NK-92 treated with Interleukin-12 subunit alpha and Interleukin-12 subunit beta, amount 100 ng/mL, for 24 hours (cell line): ENCODE measurements at regions not wholly inside any gene's neighbourhood (a gene's known extent, or its start where the extent isn't known, plus 50 kb on each side); places are given as distances from the start of the nearest gene placed in this dataset.

Source experiments
- DNase-seq: peaks from one replicate; lab custom pipeline; 2025; lab: John Stamatoyannopoulos, UW

DNA sequence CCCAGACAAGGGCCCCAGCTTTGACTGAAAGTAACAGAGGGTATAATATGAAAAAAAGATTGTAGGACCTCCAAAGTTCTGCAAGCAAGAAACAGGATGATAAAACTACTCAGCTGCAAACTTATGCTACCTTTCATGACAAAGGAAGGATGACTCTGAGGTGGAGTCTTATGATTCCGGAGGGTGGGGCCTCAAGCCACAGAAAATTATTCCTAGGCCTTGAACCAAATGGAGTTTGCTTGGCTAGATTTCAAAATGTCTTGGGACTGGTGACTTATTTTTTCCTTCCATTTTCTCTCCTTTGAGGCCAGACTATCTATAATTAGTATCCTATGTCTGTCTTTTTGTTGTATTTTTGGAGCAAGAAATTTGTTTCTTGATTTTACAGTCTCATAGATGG lies 336.4 kb downstream of the LRIG3 start:
- no peak for DNase-seq

DNA sequence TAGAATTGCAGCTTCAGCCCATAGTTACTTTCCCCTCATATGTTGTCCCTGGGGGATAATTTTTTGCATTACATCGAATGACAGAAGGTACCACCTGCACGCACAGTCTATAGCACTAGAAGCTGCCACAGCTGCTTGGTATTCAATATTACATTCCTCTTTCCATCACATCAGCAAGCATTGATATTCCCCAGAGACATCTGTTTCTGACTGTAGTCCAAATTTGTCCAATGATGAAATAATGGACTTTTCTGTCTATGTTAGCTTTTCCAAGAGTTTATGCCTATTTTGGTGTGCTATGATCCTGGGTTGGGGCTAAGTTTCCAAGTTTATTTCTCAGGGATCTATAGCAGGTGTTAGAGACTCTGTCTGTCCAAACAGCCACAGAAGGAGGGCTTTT lies 335.4 kb downstream of the LRIG3 start:
- no peak for DNase-seq

DNA sequence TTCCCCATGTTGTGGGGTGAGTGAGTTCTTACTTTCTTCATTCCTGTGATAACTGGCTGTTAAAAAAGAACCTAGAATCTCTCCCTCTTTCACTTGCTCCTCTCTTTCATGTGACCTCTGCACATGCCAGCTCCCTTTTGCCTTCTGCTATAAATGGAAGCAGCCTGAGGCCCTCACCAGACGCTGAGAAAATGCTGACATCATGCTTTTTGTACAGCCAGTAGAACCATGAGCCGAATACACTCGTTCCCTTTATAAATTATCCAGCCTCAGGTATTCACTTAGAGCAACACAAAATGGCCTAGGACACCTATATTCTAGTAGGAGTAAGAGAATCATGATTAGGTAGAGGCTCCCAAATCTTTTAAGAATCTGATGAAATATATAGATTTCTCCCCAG lies 333.5 kb downstream of the LRIG3 start:
- DNase-seq, result no peak

DNA sequence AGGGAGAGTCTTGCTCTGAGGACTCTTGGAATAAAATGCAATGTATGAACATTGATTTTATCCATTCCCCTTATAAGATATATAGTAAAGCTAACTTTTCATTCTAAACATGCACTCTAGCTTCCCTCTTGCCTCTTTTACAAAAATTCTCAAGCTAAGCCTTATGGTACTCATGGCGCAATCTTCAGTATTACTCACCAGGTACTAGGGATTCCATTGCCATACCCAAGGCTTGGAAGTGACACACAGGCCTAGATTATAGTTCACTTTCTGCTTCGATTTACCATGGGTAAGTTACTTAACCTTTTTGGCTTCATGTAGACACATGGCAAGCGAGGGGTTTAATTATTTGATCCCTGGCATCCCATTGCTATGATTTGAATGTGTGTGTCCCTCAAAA lies 331.5 kb downstream of the LRIG3 start:
- no peak for DNase-seq

DNA sequence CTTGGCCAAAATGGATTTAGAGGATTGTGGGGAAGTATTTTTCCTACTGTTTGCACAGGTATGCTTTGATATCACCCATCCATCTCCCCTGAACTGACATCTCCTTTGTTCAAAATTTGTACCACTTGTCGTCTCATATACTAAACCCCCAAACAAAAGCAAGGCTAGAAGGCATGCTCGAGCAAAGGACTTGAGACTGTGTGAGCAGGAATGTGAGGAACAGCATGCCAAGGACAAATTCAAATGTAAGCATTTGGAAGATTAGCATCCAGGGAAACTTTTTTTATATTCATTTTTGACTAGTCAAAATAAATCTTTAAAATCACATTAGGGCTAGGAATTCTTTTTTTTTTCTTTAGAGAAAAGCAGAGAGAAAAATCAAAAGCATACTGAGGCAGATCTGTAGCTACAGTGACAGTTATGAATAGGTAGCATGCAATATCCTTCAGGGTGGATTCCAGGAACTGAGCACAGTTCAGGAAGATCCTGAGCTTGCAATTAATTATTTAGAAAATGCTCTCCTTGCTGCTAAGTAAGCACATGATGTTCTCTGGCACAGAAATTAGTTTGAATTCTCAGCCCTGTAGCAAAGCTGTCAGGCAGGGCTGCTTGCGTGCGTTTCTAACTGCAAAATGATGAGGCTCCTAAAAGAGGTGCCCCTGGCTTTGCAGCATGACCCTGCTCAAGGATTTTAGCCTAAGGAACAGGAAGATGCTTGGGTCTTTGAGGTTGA lies 327.7 kb downstream of the LRIG3 start:
- DNase-seq, result no peak

DNA sequence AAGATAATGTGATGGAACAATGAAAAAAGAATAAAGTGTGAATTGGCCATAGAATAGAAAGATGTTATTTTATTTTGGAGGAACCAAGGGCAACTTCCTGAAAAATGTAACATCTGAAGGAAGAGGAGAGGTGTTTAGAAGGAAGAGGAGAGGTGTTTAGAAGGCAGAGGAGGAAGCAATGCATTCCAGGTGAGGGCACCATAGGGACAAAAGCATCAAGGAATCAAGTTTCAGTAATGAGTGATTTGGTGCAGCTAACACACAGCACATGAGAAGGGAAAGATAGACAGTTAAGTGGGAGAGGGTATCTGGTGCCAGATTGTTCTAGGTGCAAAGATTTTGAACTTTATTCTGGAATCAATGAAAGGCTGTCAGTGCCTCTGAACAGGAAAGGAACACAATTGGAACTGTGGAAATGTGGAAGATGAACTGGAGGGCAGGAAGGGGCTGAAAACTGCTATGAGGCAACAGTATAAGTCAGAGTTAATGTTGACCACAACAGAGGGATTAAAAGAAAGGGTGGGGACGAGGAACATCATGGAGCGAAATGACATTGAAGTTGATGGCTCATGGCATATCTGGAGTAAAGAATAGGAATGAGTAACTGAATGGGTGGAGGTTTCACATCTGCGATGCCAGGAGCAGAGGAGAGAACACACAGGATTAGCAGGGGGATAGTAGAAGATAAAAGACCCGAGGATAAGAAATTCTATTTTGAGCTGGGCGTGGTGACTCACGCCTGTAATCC lies 326.6 kb downstream of the LRIG3 start:
- no peak for DNase-seq

DNA sequence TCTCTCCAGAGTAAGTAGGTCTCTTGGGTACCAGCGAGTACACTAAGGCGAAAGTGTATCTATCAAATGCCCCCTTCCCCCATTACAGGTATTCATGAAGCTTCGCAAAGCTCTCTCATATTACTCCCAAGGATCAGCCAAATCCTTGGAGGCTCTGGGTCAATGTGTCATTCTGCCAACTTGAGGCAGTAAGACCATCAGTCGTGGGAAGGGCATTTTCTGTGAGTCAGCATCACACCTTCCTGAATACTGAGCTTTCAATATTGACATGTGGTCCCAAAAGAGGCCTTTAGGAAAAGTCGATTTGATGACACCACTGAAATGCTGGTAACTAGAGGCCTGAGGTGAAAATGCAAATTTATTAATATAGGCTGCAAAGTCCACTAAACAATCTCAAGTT lies 323.9 kb downstream of the LRIG3 start:
- DNase-seq, result no peak

DNA sequence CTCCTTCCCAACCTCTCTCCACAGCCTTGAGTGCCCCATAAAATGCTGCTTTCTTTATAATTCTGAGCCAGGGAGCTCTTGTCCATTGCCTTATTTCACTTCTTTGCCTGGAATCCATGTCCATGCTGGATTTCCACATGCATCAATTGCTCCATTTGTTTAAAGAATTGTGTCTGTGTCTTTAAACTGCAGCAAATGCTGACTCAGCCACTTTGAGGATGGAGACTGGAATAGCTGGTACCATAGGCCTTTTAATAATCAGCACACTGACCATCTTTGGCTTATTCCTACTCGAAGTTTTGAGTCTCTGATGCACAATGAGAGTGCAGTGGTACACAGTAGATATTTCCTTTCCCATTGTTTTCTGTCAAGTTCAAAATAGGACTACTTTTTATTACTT lies 318.8 kb downstream of the LRIG3 start:
- DNase-seq, result no peak

DNA sequence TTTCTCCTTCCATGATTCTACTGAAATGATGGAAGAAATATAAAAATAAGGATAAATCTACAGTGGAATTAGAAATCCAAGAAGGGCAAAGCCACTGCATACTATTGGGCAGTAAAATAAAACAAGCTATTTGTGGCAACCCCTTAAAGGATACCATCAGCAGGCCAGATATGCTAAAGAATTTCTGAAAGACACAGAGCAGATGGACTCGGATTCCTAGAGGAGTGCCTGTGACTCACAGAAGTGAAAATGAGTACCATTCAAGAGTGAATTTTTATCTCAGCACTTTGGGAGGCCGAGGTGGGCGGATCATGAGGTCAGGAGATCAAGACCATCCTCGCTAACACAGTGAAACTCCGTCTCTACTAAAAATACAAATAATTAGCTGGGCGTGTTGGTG lies 318.1 kb downstream of the LRIG3 start:
- no peak for DNase-seq

DNA sequence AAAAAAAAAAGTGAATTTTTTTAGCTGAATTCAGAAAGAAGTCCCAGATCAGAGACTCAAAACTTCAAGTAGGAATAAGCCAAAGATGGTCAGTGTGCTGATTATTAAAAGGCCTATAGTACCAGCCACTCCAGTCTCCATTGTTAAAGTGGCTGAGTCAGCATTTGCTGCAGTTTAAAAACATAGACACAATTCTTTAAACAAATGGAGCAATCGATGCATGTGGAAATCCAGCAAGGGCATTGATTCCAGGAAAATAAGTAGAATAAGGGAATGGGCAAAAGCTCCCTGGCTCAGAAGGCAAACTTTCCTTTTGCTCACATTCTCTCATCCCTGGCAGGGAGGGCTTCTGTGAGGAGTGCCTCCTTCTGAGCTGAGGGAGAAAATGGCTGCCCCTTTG lies 317.6 kb downstream of the LRIG3 start:
- DNase-seq, result no peak

DNA sequence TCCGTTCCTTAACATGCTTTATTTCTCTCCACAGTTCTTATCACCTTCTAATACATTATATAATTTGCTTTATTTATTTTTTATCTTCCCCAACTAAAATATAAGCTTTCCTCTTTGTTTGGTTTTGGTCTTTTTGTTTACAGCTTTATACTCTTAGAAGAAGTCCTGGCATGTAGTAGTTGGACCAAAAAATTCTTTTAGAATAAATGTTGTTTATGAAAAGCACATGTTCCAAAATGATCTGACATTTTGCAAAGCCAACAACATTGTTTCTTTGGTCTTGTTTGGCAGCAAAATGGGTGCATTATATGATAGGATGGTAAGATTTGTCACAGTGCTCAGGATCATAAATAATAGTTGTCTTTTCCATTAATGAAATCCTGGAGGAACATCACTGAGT lies 312.5 kb downstream of the LRIG3 start:
- DNase-seq, result no peak

DNA sequence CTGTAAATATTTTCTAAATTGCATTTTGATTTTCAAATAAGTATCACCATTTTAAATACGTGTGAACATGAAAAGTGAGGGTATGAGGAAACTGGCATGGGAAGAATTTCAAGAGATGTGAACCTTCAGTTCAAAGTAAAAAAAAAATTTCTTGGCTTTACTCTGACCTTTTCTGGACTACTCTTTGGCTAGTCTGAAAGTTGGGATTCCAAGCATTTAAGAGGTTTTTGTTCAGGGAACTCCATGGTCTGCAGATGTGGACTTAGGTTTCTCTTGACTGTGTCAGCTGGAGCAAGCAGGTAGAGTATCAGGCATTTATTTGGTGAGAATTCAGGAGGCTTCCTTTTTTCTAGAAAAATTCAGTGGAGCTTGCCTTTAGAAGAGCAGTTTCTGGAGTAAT lies 311.6 kb downstream of the LRIG3 start:
- DNase-seq, result no peak

DNA sequence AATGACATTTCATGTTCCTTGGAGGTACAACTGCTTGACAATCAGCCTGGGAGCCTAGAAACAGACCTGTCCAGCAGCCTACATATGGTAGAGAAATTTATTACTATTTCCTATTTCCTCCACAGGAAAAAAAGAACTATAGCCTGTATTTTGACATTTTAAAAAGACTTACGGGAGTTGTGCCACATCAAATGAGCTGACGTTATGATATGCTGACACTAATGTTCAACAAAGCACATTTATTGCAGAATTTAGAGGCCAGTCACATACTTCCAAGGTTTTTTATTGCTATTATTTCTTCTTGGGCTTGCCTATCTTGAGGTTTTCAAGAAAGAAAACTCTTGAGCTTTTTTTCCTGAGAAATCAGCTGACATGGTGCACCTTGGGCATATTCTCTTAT lies 305.3 kb downstream of the LRIG3 start:
- no peak for DNase-seq

DNA sequence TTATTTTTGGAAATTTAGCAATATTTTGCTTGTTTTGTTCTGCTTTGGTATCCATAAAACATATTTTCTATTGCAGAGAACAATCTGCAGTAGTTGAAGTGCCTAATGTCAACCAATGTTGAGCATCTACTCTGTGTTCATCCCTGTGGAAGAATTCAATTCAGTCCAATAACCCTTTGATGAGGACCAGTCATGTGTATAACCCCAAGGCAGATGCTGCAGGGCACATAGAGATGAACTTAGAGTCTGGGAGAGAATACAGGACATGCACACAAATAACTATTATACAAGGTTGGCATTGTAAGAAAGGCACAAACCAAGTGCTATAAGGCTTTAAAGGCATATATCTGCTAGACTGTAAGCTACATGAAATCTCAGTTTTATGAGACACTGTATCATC lies 304.7 kb downstream of the LRIG3 start:
- no peak for DNase-seq

DNA sequence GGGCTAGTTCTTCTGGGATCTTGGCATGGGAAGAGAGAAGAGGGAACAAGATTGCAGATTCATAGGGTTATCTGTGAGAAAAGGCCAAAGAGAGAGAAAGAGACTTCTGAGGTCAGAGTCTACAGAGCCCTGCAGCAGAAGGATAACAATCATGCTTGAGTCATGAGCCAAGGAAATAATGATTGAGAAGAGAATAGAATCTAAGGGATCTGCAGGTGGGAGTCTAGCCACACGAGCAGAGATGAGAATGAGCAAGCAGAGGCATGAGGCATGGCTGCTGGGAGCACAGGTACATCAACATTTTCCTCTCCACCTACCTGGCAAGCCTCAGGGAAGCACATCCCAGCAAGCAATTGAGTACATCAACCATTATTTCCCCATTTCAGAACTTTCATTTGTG lies 303.7 kb downstream of the LRIG3 start:
- no peak for DNase-seq

DNA sequence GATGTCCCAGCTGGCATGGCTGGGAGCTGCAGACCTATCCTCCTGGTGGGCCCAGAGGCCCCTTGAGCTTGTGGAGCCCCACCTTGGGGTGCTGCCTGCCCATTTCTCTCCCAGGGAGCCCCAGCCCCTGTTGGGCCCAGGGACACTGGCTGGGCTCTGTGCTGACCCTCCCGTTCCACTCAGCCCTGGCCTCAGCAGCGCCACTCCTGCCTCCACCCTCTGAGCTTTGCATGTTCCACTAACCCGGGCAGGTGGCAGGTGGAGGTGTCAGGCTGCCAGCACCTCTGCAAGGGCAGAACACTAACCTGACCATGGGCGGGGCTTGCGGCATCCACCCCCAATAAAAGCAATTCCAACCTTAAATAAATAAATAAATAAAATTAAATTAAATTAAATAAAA lies 299.2 kb downstream of the LRIG3 start:
- DNase-seq, result no peak

DNA sequence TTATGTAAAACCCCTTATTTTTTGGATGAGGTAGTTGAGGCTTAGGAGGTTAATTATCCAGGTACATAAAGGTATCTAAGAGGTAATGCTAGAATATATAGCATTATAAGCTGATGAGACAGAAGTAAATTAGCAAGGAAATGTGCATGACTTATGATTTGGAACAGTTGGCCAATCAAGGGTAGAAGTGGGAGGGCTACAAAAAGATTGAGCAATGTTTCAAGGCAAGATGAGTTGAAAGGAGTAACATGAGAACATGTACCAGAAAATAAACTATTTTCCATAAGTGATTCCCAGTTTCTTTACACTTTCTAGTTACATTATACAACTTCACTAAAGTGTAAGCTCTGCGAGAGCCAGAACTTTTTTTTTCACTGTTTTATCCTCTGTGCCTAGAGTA lies 290.9 kb downstream of the LRIG3 start:
- no peak for DNase-seq

DNA sequence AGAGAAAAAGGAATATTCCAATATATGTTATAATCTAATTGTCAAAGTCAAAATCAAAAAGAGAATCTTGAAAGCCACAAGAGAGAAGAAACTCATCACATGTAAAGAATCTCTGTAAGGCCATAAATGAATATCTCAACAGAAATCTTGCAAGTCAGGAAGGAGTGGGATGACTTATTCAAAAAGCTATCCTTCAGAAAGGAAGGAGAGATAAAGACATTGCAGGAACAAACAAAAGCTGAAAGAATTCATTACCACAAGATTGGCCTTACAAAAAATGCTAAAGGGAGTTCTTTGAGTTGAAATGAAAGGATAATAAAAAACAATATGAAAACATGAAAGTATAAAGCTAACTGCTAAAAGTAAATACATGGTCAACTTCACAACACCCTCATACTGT lies 286.8 kb downstream of the LRIG3 start:
- no peak for DNase-seq

DNA sequence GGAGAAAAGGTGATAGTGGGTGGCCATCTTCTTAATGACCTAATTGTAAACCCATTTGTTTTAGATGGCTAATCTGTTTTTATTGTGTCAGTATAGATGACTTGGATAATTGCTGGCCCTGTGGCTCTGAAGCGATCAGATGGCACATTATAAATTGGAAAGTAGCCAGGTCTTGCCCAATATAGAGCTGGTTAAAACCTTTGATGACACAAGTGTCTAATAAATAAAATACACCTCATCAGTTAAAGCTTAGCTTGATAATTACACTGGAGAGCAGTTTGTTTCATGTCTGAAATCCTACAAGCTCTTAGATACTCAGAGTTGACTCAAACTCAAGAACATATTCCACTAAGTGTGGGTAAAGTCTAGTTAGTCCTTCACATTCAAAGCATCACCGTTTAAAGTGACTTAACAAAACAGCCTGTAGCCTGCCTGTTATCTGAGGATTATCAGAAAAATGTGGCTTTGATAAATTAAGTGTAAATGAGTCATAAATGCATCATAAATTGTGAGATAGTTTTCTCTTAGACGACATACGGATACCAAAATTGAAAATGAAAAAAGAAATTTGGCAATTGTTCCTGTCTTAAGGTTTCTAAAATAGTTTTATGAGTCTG lies 280.9 kb downstream of the LRIG3 start:
- DNase-seq, result no peak

DNA sequence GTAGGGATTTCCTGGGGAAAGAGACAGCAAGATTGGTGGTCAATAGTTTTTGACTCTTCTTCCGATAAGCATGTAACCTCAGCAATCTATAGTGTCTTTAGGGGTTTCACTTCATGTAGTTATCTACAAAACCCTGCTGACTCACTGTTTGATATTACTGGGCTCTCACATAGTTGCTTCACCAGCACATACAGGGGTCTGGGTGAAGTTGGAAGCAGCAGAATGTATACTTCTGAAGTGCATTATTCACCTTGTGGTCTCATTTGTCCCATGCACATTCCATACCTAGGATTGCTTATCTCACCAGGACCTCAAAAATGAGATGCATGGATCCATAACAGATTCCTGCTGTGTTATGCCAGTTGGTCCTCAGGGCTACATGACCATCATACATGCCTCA lies 280.0 kb downstream of the LRIG3 start:
- no peak for DNase-seq

DNA sequence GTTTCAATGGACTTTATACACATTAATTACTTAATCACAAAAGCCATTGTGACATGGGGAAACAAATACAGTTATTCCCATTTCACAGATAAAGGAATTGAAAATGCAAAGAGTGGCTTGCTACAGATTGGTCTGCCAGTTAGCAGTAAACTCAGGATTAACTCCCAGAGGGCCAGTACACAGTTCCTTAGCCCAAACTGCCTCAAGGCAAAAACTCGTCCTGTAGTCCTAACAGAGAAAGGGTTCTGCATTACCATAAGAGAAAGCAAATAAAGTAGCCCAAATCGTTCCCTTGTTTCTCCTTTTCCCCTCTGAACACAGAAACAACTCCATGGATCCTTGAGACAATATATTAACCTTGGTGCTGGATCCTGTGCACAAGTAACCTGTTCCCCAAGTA lies 274.4 kb downstream of the LRIG3 start:
- no peak for DNase-seq

DNA sequence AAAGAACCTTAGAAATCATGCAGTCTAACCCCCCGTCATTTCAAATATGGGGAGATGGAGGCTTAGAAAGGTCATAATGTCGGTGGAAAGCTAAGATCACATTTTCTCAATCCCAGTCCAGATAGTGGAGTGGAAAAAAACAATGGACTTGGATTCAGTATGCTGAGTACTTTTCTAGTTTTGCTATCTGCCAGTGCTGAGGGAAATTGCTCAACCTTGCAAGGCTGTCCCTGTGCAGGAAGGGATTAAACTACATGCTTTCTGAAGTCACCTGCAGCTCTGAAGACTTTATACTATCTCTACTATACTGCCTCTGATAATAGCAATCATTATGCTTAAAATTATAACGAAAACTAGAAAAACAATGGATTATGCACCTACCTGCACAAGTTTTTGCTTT lies 272.8 kb downstream of the LRIG3 start:
- no peak for DNase-seq

DNA sequence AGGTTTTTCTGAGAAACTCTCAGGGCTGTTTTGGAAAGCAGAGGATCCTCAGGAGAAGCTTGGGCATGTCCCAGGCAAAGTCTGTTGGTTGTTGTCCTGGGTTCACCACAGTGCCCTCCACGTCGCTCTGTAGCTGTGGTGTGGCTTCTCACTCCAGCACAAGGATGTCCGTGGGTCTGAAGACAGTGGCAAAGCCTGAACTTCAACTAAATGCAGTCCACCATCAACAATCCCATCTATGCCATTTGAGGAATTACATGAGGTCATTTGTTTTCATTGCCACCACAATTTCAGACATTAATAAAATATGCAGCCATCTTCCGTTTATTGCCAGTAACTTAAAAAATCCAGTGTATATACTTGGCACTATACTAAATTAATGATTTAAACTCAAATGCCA lies 272.1 kb downstream of the LRIG3 start:
- no peak for DNase-seq

DNA sequence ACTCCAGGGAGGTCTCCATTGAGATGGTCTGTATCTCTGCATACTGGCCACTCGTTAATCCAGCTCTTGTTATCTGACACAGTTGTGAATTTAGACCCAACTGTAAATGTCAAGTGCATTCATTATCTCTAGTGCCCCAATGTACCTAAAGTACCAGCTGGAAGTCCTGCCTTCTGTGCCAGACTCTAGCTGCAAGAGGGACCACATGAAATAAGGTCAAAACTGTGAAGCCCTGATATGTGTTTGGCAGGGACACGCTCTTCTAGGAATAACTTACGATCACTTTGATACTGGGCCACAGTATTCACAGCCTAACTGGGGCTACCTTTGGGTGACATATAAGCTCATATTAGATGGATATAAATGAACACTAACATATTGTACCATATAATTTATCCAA lies 268.5 kb downstream of the LRIG3 start:
- no peak for DNase-seq
